HUDEP-2 (cell line): ENCODE measurements at regions not wholly inside any gene's neighbourhood (a gene's known extent, or its start where the extent isn't known, plus 50 kb on each side); places are given as distances from the start of the nearest gene placed in this dataset.

Source experiments
- DNase-seq, 76 experiments: peaks; one replicate each; lab custom pipeline; 2025; ENCODE audit not compliant: unreplicated experiment in 76 of 76; lab: John Stamatoyannopoulos, UW

DNA sequence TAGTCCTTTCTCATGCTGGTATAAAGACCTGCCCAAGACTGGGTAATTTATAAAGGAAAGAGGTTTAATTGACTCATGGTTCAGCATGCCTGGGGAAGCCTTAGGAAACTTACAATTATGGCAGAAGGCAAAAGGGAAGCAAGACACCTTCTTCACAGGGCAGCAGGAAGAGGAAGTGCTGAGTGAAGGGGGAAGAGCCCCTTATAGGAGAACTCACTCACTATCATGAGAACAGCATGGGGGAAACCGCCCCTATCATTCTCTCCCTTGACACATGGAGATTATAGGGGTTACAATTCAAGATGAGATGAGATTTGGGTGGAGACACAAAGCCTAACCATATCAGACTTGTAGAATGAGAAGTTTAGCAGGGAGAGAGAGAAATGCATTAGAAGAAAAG lies 373.3 kb upstream of the DIAPH2 start:
- DNase-seq: no peak

DNA sequence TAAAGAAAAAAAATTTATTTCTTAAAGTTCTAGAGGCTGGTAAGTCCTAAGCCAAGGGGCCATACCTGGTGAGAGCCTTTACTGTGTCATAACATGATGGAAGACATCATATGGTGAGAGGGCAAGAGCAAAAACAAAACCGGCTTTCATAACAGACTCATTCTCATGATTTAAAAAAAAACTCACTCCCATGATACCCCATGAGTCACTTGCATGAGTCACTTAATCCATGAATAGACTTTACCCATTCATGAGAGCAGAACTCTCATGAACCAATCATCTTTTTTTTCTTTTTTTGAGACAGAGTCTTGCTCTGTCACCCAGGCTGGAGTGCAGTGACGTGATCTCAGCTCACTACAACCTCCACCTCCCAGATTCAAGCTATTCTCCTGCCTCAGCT lies 369.7 kb upstream of the DIAPH2 start:
- DNase-seq: no peak

DNA sequence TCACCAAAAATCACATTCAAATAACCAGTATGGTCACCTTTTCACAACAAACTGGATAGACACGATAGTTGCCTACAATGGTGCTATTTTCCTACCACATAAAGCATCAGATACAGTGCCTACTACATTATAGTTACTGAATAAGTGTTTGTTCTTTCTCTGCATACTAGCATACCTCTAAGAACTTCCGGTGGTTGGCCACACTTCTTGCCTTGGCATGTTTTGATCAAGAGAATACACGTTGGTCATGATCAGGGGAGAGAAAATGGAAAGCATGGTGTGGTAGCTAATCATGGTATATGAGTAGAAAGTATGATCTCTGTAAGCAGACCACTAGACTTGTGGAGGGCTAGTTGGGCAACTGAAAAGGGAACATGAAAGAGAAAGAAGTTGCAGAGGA lies 322.8 kb upstream of the DIAPH2 start:
- no peak for DNase-seq

DNA sequence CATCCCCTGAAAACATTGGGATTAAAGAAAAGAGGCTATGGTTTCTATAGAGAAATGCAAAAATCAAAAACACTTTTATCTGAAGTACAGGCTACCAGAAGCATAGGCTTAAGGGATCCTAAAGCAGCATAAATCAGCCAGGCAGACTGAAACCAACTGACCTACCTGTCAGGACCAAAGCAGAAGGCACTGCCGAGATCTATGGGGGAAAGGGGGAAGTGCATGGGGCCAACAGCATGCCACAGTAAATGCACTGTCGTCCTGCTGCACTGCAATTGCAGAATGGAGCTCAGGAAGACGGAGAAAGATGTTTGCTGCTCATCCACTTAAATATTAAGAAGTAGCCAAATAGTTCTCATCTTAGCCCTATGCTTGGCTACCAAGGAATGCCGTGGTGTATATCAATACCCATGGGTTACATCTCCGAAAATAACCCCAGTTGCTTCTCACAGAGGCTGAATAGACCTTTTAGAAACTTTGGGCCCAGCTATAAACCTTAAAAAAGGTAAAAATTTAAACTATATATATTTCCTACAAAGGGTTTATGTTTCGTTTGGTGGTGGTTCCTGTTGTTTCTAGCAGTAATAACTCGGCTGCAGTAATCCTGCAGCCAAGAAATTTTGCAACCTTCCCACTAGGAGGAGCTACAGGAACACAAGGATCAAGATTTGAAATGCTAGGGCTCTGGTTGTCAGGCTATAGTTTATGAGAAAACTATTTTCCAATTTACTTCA lies 312.2 kb upstream of the DIAPH2 start:
- peak in 7 of 76 experiments; percentile 0 to 9 (median 1) for DNase-seq

DNA sequence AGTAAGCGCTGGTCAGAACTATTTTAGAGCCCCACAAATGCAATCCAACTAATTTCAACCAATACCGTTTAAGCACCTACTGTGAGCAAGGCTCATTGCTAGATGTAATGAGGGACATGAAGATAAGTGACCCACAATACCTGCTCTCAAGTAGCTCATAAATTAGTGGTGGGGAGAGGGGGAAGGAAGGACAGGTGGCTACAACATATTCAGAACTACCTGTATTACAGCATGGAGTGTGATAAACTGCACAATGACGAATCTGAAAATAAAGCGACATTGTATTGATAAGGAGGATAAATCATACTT lies 311.6 kb upstream of the DIAPH2 start:
- no peak for DNase-seq

DNA sequence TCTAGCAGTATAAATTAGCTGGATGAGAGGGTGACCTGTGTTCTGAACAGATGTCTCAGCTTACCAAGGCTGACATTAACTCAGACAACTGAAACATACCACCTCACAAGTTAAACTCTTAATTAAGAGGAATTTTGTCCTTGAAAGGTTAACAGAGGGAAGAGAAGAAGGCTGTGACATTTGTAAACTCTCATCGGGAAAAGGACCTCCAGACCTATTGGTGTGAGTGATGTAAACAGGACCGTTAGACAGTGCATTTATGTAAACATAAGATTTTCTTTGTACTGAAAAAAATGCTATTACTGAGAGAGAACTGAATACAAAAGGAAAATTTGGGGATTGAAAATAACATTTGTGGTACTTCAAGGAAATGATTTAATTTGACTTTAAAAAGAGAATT lies 308.4 kb upstream of the DIAPH2 start:
- no peak for DNase-seq

DNA sequence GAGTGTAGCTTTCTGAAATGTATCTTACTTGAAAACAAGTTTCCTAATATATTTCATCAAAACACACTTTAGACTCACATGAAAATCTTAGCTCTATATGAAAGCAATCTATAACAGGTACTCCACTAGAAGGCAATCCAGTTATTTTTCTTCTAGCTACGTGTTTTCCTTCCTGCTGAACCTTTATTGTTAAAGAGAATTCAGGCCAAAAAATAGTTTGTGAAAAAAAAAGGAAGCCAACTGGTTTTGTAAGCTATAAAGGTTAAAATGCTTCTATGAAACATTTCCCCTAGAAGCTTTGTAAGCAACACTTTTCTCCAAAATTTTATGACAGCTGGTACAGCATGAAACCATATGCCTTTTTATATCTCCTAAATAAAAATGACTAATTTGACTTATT lies 304.7 kb upstream of the DIAPH2 start:
- no peak for DNase-seq

DNA sequence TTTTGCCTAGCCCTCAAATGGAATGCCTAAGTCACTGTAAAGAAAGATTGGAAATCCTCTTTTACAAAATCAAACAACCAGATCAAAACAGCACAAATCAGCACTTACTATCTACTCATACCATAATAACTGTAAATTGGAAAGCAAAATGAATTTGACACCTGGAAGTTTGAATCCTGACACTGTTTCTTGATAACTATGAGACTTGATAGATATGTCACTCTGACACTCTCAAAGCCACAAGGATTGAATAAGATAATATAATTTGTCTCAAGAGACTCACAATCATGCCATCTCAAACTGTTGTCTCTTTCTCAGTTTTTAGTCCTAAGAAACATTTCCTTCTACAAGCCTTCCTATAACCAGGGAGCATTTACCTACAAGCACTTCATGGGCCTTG lies 302.6 kb upstream of the DIAPH2 start:
- DNase-seq: no peak

DNA sequence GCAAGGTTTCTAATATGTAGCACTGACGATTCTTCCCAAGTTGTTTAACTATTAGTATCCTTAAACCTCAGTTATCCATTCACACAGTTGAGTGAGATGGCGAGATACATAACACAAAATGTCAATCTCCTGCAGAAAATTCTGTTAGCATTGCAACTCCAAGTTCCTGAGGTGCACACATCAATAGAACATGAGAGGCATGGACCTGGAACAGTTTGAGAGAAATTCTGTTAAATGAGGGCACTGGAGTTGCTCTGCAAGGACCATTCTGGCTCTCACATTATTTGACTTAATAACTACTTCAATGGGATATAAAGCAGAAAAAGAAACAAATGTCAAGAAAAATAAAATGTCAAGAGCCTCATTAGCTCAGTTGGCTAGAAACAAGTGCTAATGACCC lies 301.2 kb upstream of the DIAPH2 start:
- DNase-seq: no peak

DNA sequence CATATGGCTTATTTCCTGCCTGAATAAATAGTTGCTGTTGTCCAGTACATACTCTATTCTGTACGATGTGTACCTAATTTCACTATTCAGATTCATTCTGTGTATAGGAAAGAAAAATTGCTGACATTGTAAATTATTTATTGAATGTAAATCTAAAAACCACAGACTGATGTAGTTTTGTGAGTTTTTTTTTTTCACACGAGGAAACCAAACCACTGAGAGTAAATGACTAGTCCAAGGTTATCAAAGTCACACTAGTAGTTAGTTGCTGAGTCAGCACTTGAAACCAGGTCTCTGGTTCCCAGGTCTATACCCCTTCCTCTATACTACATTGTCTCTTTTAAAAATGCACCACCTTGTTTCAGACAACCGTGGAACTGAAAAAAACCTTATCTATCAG lies 298.3 kb upstream of the DIAPH2 start:
- no peak for DNase-seq

DNA sequence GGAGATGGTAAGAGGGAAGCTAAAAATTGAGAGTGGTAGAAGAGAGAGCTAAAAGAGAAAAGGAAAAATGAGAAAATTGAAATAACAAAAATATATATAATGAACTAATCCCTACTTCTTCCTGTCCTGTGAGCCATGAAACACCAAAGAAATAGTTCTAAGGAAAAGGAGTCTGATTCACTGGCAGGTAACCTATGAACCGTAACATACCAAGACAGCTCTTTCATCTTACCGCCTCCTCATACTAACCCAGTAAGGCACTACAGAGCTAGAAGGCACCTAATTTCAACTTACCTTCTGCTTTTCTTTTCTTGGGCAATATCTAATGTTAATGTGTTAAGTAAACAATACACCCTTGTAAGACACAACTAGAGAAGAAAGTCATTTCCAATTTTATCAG lies 297.7 kb upstream of the DIAPH2 start:
- DNase-seq: no peak

DNA sequence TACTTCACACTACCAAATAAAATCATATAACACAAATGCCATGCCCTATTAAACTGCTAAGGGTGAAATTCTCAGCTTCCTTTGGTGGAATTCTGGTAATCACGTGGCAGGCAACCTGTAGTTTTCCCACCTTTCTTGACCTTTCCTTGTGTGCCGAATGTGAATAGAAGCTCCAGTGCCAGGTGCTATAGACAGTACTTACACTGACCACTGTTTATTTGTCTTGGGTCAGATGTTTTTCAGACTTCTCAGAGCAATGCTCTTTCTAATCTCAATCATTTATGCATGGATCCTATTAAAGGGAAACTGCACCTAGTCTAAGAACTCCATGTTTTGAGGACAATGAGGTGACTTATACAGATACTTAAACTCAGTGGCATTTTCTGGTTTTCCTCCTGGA lies 296.8 kb upstream of the DIAPH2 start:
- DNase-seq: no peak

DNA sequence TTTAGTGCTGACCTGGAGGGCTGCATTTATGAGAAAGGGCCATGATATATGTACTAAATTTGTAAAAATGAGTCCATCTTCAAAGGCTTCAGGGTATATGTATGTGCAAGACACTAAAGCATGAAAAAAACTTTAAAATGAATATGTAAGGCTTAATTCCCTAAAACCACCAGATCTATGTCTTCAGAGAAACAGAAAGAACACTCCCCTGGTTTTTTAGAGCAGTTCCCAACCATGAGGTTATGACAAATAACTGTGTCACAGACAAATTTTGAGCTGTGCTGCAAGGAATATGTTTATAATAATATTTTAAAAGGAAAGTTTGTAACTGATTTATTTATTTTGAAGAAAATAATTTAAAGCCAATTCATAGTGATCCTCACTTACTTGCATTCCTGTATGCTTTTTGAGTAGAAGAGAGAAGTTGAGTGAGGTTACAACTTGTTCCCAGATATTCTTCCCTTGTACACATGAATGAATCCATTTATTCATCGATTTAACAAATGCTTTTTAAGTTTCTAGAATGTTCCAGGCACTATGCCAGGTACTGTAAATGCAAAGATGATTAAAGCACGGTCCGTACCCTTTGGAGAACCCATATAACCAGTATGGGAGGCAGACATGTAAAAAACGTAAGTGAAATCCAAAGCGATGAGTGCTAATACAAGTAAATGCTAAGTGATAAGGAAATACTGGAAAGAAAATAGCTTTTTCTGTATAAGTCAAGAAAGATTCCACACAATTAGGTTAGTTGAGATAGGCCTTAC lies 295.2 kb upstream of the DIAPH2 start:
- no peak for DNase-seq

DNA sequence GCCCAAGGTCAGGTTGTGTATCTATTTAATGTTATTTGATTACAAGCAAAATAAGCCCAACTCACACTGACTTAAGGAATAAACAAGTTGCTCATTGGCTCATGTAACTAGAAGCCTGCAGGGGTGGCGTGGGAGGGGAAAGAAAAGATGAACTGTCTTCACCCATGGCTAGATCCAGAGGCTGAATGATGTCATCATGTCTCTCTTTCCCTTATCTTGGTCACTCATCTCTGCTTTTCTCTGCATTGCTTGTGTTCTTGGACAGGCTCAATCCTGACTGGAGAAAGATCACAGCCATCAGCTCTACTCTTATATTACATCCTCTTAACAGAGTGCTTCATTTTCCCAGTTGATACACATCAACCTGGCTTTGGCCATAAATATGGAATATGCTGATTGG lies 290.0 kb upstream of the DIAPH2 start:
- no peak for DNase-seq

DNA sequence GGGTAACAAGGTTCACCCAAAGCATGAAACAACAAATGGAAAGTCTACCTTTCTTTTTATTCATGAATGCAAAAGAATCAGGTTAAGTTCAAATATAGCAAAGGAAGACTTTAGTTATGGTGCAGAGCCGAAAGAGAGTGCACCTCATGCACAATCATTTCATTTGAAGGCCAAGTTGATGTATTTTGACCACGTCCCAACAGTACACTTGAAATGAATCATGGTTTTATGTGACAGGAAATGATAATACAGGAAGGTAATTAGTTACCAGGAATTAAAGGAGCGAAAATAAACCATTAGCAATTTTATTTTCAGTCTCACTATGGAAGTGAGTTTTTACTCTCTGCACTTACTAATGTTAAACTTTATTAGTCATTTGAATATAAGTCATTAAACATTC lies 281.2 kb upstream of the DIAPH2 start:
- DNase-seq: no peak

DNA sequence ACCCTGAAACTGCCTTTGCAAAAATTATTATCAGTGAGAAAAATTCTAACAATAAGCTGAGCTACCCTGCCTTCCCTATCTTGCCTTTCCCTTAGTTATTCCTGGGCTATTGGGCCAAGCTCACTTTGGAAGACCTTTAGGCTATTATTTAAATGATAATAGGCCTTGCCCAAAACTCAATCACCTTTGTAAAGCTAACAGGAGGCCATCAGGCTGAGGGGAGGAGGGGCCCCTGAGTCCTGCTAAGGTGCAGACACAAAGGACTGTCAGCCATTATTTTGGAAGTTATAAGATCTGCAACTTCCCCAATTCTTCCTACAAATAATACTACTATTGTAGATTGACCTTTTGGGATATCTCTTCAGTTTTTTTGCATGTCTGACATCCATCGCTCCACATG lies 278.8 kb upstream of the DIAPH2 start:
- no peak for DNase-seq

DNA sequence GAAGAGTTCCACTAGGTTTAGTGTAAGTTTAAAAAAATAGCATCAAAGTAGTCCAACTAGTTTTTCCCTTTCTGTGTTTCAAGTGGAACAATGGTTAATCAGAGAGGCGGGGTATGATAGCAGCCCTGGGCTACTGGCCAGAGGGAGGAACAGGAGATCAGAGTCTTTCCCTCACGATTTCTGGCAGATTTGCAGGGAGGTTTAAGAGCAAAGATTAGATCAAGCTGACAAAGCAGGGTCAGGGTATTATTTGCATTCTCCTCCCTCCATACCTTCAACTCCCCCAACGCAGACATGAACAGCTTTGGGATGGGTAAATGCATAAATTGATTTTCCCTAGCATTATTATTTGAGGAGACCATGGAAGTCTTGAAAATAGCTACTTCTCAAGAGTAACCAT lies 277.6 kb upstream of the DIAPH2 start:
- no peak for DNase-seq

DNA sequence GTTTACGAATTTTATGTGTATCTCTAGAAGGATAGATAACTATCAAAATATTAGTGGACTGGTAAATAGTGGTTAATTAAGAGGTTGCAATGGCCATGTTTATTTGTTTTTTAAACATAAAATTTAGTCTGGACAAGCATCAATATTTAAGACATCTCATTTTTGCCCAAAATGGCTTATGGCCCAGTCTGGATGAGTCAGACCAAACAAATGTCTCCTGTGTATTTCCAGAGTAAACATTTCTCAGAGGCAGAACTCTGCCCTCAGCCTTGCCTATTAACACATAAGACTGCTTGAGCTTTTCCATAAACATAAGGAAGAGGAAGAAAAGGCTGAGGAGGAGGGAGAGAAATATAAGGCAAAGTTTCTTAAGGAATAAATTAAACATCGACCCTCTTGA lies 277.1 kb upstream of the DIAPH2 start:
- no peak for DNase-seq

DNA sequence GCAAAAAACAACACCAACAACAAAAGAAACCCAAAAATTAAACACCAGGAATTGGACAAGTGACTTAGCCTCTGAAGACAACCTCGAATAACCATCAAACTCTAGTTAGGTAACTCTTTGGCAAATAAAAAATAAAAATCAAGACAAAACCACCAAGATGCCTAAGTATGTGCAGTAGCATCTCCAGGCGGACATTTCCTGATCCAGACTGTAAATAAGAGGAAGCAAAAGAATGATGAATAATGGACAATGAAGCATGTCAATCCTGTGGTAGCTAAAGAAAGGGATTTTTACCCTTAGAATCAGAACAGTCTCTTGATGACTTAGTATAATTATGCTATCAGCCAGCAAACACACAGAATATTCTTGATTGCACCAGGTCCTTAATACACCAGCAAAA lies 276.7 kb upstream of the DIAPH2 start:
- no peak for DNase-seq

DNA sequence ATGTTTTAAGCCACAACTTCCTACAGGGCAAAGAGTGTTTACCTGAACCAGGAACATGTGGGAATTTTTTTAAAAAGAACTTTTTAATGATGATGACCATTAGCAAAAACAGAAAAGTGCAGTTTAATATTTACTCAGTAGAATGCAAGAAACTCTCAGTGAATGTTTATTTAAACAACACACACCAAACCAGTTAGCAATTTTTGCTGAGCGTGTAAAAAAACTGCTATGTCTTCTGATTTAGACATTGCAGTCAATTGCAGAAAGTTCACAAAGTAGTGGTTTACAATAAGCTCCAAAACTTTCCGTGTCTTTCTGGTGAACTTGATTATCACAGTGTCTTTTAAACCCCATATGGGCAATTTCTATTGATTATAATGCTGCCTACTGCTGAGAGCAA lies 273.7 kb upstream of the DIAPH2 start:
- DNase-seq: no peak

DNA sequence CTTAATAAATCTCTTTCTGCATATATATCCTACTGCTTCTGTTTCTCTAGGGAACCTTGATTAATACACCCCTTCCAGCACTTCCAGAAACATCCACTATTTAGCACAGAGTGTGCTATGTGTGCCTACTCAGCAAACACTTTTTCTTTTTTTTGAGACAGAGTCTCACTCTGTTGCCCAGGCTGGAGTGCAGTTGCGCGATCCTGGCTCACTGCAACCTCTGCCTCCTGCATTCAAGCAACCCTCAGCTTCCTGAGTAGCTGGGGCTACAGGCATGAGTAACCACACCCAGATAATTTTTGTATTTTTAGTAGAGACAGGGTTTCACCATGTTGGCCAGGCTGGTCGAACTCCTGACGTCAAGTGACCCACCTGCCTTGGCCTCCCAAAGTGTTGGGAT lies 266.9 kb upstream of the DIAPH2 start:
- DNase-seq: no peak

DNA sequence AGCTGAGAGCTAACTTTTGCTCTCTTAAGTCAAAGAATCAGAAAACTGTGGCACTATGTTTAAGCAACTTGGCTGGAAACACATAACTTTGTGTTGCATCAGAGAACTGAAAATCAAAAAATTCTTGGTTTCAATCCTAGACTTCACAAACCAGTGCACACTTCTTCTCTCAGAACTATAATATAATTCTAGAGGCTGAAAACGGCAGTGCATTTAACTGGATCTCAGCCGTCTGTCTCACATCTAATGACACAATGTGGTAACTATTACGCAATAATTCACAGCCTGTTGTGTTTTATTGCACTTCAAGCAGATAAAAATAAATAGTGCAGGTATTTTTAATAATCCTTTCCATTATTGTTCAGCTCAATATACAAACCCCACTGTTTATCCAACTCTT lies 260.6 kb upstream of the DIAPH2 start:
- DNase-seq: no peak

DNA sequence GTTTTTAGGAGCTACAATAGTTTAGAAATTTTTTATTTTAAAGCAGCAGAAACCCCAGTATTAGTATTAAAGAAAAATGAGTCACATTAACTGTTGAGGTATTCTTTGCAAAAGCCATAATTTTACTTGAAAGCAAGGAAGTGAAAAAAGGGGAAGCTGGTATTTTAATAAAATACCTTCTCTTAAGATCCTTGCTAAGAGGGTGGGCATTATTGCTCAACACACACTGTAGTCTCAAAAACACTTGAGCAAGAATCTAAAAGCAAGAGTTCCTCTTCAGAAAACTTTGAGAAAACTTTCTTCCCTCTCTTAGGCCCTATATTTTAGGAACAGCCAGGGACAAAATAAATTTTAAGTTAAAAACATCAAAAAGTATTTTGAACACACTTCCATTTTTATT lies 259.4 kb upstream of the DIAPH2 start:
- DNase-seq: no peak
